SK-N-SH treated with all-trans-retinoic acid at 6 μM for 48 hours (cell line): ENCODE measurements at regions not wholly inside any gene's neighbourhood (a gene's known extent, or its start where the extent isn't known, plus 50 kb on each side); places are given as distances from the start of the nearest gene placed in this dataset.

Experiments
- ATAC-seq: fragments of 200-7000 bp; cut with Tn5 transposase; 3 replicates; pipeline ENCODE4 v1.9.1; 2020; ENCODE audit warnings: mild to moderate bottlenecking, moderate library complexity
- BACH2 ChIP-seq: fragments of 250-450 bp; sonication (Bioruptor Pico); IDR thresholded peaks from 2 replicates; pipeline ENCODE4 v1.9.0; 2021; ENCODE audit warnings: mild to moderate bottlenecking, borderline replicate concordance
- CSDC2 ChIP-seq: fragments of 250-450 bp; sonication (Bioruptor Pico); IDR thresholded peaks from 2 replicates; pipeline ENCODE4 v1.5.0; 2020; ENCODE audit warnings: mild to moderate bottlenecking, moderate library complexity
- ESRRG ChIP-seq: fragments of 250-450 bp; sonication (Bioruptor Pico); IDR thresholded peaks from 2 replicates; pipeline ENCODE4 v1.6.1; 2021; ENCODE audit warnings: mild to moderate bottlenecking
- GLIS3 ChIP-seq: fragments of 250-450 bp; sonication (Bioruptor Pico); IDR thresholded peaks from 2 replicates; pipeline ENCODE4 v1.5.0; 2020; ENCODE audit warnings: mild to moderate bottlenecking, moderate library complexity
- ISL1 ChIP-seq: fragments of 250-450 bp; sonication (Bioruptor Pico); IDR thresholded peaks from 2 replicates; pipeline ENCODE4 v2.1.2; 2022; ENCODE audit warnings: mild to moderate bottlenecking, moderate library complexity
- PPARA ChIP-seq: fragments of 250-450 bp; sonication (Bioruptor Pico); IDR thresholded peaks from 2 replicates; pipeline ENCODE4 v1.5.0; 2020; ENCODE audit warnings: mild to moderate bottlenecking, borderline replicate concordance
- RARB ChIP-seq: fragments of 250-450 bp; sonication (Bioruptor Pico); IDR thresholded peaks from 2 replicates; pipeline ENCODE4 v1.8.0; 2021; ENCODE audit warnings: mild to moderate bottlenecking, moderate library complexity
- SNAI2 ChIP-seq: fragments of 250-450 bp; sonication (Bioruptor Pico); IDR thresholded peaks from 2 replicates; pipeline ENCODE4 v1.5.0; 2020; ENCODE audit warnings: mild to moderate bottlenecking, moderate library complexity
- TCF4 ChIP-seq: fragments of 250-450 bp; sonication (Bioruptor Pico); IDR thresholded peaks from 2 replicates; pipeline ENCODE4 v1.8.0; 2021; ENCODE audit warnings: mild to moderate bottlenecking, moderate library complexity, borderline replicate concordance
- TOX ChIP-seq: fragments of 250-450 bp; sonication (Bioruptor Pico); IDR thresholded peaks from 2 replicates; pipeline ENCODE4 v1.8.0; 2021; ENCODE audit warnings: mild to moderate bottlenecking, moderate library complexity, borderline replicate concordance
- ZC3H10 ChIP-seq: fragments of 250-450 bp; sonication (Bioruptor Pico); IDR thresholded peaks from 2 replicates; pipeline ENCODE4 v1.5.1; 2021; ENCODE audit warnings: mild to moderate bottlenecking, moderate library complexity
- ZFP3 ChIP-seq: fragments of 250-450 bp; sonication (Bioruptor Pico); IDR thresholded peaks from 2 replicates; pipeline ENCODE4 v1.5.0; 2020; ENCODE audit warnings: mild to moderate bottlenecking, moderate library complexity
- ZFP30 ChIP-seq: fragments of 450-650 bp; formaldehyde crosslinking; IDR thresholded peaks from 2 replicates; pipeline ENCODE4 v1.5.0; 2022; ENCODE audit warnings: mild to moderate bottlenecking, moderate library complexity
- ZNF565 ChIP-seq: fragments of 450-650 bp; formaldehyde crosslinking; conservative IDR thresholded peaks from 2 replicates; pipeline ENCODE4 v1.5.0; 2020; ENCODE audit warnings: low read depth, mild to moderate bottlenecking, moderate library complexity
- ZNF70 ChIP-seq: fragments of 450-650 bp; formaldehyde crosslinking; IDR thresholded peaks from 2 replicates; pipeline ENCODE4 v1.5.0; 2020; ENCODE audit warnings: mild to moderate bottlenecking, moderate library complexity
- ZNF8 ChIP-seq: fragments of 450-650 bp; formaldehyde crosslinking; IDR thresholded peaks from 2 replicates; pipeline ENCODE4 v1.5.0; 2020; ENCODE audit warnings: mild to moderate bottlenecking, moderate library complexity
- TF ChIP-seq, protein P1 (sequence below): fragments of 250-450 bp; sonication (Bioruptor Pico); IDR thresholded peaks from 2 replicates; pipeline ENCODE4 v1.8.0; 2021; ENCODE audit warnings: low read depth, mild to moderate bottlenecking, moderate library complexity, borderline replicate concordance
- TF ChIP-seq, protein P2 (sequence below): fragments of 250-450 bp; sonication (Bioruptor Pico); IDR thresholded peaks from 2 replicates; pipeline ENCODE4 v1.5.1; 2020; ENCODE audit warnings: low read depth, mild to moderate bottlenecking, moderate library complexity
- TF ChIP-seq, protein P3 (sequence below): fragments of 250-450 bp; sonication (Bioruptor Pico); IDR thresholded peaks from 2 replicates; pipeline ENCODE4 v1.8.0; 2020; ENCODE audit warnings: mild to moderate bottlenecking, moderate library complexity, borderline replicate concordance
- TF ChIP-seq, protein P4 (sequence below): fragments of 250-450 bp; sonication (Bioruptor Pico); IDR thresholded peaks from 2 replicates; pipeline ENCODE4 v1.5.0; 2020; ENCODE audit warnings: mild to moderate bottlenecking, moderate library complexity

GRCh38 chr2:761384-761783 is 84.2 kb upstream of the TMEM18 start (continued):
- TF ChIP-seq, protein P1, sequence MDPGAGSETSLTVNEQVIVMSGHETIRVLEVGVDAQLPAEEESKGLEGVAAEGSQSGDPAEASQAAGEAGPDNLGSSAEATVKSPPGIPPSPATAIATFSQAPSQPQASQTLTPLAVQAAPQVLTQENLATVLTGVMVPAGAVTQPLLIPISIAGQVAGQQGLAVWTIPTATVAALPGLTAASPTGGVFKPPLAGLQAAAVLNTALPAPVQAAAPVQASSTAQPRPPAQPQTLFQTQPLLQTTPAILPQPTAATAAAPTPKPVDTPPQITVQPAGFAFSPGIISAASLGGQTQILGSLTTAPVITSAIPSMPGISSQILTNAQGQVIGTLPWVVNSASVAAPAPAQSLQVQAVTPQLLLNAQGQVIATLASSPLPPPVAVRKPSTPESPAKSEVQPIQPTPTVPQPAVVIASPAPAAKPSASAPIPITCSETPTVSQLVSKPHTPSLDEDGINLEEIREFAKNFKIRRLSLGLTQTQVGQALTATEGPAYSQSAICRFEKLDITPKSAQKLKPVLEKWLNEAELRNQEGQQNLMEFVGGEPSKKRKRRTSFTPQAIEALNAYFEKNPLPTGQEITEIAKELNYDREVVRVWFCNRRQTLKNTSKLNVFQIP (CRISPR knock-in tag), result no peak

DNA sequence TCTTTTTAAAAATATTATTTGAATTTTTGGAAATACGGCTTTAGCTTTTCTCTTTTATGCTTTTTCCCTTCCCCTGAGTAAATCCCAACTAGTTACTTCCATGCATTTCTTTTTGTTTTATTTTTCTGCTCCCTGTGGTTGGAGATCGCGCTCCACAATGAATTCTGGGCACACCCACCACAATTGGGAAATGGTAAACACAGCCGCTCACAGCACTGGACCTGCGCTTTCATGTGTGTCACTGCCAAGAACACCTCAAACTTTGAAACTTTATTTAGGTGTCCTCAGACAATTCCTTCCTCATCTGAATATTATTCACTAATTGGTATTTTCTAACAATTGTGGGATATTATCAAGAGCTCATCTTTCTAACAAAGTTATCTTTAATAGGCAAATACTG is 82.8 kb upstream of the TMEM18 start:
- no peak for ATAC-seq
- no peak for TF ChIP-seq ZNF8 (CRISPR knock-in tag)
- no peak for TF ChIP-seq ISL1 (CRISPR knock-in tag)
- no peak for TF ChIP-seq CSDC2 (CRISPR knock-in tag)
- no peak for TF ChIP-seq ZFP3 (CRISPR knock-in tag)
- no peak for TF ChIP-seq PPARA (CRISPR knock-in tag)
- TF ChIP-seq, protein P2, sequence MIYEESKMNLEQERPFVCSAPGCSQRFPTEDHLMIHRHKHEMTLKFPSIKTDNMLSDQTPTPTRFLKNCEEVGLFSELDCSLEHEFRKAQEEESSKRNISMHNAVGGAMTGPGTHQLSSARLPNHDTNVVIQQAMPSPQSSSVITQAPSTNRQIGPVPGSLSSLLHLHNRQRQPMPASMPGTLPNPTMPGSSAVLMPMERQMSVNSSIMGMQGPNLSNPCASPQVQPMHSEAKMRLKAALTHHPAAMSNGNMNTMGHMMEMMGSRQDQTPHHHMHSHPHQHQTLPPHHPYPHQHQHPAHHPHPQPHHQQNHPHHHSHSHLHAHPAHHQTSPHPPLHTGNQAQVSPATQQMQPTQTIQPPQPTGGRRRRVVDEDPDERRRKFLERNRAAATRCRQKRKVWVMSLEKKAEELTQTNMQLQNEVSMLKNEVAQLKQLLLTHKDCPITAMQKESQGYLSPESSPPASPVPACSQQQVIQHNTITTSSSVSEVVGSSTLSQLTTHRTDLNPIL (CRISPR knock-in tag), result no peak
- no peak for TF ChIP-seq TCF4 (CRISPR knock-in tag)
- TF ChIP-seq SNAI2 (CRISPR knock-in tag), result no peak
- TF ChIP-seq, protein P1 (CRISPR knock-in tag), result no peak
- TF ChIP-seq BACH2, result no peak
- TF ChIP-seq TOX (CRISPR knock-in tag), result no peak
- no peak for TF ChIP-seq GLIS3 (CRISPR knock-in tag)
- TF ChIP-seq ZC3H10 (CRISPR knock-in tag), result no peak
- no peak for TF ChIP-seq ZFP30 (CRISPR knock-in tag)
- TF ChIP-seq ZNF565 (CRISPR knock-in tag), result no peak
- TF ChIP-seq RARB (CRISPR knock-in tag), result no peak
- TF ChIP-seq ESRRG (CRISPR knock-in tag), result no peak

GRCh38 chr2:758073-758820 is 81.0 kb upstream of the TMEM18 start:
- ATAC-seq, result no peak
- TF ChIP-seq, protein P1 (CRISPR knock-in tag), result no peak
- TF ChIP-seq, protein P3, sequence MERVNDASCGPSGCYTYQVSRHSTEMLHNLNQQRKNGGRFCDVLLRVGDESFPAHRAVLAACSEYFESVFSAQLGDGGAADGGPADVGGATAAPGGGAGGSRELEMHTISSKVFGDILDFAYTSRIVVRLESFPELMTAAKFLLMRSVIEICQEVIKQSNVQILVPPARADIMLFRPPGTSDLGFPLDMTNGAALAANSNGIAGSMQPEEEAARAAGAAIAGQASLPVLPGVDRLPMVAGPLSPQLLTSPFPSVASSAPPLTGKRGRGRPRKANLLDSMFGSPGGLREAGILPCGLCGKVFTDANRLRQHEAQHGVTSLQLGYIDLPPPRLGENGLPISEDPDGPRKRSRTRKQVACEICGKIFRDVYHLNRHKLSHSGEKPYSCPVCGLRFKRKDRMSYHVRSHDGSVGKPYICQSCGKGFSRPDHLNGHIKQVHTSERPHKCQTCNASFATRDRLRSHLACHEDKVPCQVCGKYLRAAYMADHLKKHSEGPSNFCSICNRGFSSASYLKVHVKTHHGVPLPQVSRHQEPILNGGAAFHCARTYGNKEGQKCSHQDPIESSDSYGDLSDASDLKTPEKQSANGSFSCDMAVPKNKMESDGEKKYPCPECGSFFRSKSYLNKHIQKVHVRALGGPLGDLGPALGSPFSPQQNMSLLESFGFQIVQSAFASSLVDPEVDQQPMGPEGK (CRISPR knock-in tag), result no peak
- TF ChIP-seq RARB (CRISPR knock-in tag) (no peak), ISL1 (CRISPR knock-in tag) (no peak), BACH2 (no peak)

GRCh38 chr2:753123-753522 is 75.9 kb upstream of the TMEM18 start:
- TF ChIP-seq, protein P4, sequence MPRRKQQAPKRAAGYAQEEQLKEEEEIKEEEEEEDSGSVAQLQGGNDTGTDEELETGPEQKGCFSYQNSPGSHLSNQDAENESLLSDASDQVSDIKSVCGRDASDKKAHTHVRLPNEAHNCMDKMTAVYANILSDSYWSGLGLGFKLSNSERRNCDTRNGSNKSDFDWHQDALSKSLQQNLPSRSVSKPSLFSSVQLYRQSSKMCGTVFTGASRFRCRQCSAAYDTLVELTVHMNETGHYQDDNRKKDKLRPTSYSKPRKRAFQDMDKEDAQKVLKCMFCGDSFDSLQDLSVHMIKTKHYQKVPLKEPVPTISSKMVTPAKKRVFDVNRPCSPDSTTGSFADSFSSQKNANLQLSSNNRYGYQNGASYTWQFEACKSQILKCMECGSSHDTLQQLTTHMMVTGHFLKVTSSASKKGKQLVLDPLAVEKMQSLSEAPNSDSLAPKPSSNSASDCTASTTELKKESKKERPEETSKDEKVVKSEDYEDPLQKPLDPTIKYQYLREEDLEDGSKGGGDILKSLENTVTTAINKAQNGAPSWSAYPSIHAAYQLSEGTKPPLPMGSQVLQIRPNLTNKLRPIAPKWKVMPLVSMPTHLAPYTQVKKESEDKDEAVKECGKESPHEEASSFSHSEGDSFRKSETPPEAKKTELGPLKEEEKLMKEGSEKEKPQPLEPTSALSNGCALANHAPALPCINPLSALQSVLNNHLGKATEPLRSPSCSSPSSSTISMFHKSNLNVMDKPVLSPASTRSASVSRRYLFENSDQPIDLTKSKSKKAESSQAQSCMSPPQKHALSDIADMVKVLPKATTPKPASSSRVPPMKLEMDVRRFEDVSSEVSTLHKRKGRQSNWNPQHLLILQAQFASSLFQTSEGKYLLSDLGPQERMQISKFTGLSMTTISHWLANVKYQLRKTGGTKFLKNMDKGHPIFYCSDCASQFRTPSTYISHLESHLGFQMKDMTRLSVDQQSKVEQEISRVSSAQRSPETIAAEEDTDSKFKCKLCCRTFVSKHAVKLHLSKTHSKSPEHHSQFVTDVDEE (CRISPR knock-in tag), result no peak
- no peak for TF ChIP-seq ISL1 (CRISPR knock-in tag)
- TF ChIP-seq BACH2, result no peak
- TF ChIP-seq ZNF565 (CRISPR knock-in tag), result no peak
- no peak for TF ChIP-seq ZNF70 (CRISPR knock-in tag)
- TF ChIP-seq CSDC2 (CRISPR knock-in tag), result no peak
- TF ChIP-seq, protein P2 (CRISPR knock-in tag), result no peak
- TF ChIP-seq ZFP3 (CRISPR knock-in tag), result no peak
- no peak for TF ChIP-seq ZC3H10 (CRISPR knock-in tag)
- no peak for TF ChIP-seq TOX (CRISPR knock-in tag)
- TF ChIP-seq ZFP30 (CRISPR knock-in tag), result no peak
- TF ChIP-seq SNAI2 (CRISPR knock-in tag), result no peak
- no peak for ATAC-seq
